ENCODE measurements at regions not wholly inside any gene's neighbourhood (a gene's known extent, or its start where the extent isn't known, plus 50 kb on each side); places are given as distances from the start of the nearest gene placed in this dataset.
"Not testable (repeated sequence)": the region's sequence is repeated elsewhere in the genome, so short reads cannot be mapped to it uniquely, and the experiment has no call there.

DNA sequence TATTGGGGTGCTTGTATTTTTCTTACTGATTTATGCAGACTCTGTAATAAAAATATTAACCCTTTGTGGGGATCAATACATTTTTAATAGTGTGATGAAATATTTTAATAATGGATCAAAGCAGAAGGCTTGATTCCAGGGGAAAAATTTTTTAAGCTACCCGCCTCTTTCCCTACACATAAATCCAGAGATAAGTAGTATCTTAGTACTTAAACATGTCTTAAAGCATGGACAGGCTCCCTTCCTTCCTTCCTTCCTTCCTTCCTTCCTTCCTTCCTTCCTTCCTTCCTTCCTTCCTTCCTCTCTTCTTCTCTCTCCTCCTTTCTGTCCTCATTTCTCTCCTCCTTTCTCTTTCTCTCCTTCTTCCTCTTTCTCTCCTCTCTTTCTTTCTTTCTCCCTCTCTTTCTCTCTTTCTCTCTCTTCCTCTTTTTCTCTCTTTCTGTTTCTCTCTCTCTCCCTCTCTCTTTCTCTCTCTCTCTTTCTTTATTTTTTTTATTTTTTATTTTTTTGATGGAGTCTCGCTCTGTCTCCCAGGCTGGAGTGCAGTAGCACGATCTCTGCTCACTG is 78.0 kb upstream of the SPRY4 start:
- DNase-seq, result no peak

DNA sequence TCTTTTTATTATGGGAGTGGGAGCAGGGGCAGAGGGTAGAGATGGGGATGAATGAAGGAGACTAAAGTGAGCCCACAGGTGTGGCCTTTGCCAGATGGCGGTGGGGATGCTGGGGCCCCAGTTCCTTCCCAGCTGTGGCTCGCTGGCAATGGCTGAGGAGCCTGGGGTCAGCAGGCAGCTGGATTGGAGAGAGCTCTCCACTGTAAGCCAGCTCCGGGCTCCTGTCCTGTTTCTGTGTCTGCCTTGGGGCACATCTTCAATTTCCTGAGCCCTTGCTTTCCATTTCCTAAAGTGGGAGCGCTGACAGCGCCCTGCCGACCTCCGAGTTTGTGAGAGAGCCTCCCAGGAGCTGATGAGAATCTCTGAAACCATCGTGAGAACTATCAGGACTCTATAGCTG is 75.6 kb upstream of the SPRY4 start:
- no peak for DNase-seq

DNA sequence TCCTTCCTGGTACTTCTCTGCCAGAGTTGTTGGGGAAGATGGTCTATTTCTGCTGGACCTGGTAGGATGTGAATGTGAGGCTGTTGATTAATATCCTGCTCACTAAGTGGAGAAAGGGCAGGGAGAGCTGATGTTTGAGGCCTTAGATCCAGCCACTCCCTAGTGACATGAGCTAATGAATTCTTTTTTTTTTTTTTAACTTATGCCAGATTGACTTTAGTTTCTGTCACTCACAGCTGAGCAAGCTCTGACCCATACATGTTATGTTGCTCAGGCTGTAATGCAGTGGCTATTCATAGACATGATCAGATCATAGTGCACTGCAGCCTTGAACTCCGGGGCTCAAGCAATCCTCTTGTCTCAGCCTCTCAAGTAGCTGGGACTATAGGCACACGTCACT is 75.1 kb upstream of the SPRY4 start:
- no peak for DNase-seq

DNA sequence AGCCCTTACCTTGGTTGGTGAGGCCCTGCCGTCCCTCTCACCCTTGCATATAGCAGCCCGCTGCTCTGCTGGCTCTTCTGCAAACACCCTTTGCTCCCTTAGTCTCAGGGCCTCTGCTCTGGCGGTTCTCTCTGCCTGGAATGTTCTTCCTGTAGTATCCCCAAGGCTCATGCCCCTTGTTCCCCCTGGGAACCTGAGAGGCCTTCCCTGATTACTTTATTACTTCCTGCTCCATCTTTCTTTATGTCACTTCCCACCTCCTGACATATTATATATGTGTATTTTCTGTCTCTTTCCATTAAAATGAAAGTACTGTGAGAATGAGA is 73.9 kb upstream of the SPRY4 start:
- no peak for DNase-seq

DNA sequence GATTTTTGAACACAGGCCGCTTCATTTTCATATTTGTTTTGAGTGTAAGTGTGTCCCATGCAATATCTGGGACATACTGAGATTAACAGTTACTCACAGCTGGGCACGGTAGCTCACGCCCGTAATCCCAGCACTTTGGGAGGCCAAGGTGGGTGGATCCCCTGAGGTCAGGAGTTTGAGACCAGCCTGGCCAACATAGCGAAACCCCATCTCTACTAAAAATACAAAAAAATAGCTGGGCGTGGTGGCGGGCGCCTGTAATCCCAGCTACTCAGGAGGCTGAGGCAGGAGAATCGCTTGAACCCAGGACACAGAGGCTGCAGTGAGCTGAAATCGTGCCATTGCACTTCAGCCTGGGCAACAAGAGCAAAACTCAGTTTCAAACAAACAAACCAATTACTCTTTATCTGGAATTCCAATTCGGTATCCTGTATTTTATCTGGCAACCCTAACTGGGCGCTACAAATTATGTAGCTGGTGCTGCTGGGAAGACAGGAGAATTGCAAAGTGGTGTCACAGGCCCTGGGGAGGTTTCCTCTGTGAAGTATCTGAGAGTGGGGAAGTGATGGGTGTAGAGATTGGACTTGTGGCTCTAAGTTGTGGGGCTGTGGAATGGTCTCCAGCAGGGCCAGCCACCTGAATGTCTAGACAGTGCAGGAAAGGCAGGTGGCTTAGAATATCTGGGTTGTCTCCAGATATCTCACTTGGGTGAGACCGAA is 73.3 kb upstream of the SPRY4 start:
- DNase-seq, result not testable (repeated sequence)

DNA sequence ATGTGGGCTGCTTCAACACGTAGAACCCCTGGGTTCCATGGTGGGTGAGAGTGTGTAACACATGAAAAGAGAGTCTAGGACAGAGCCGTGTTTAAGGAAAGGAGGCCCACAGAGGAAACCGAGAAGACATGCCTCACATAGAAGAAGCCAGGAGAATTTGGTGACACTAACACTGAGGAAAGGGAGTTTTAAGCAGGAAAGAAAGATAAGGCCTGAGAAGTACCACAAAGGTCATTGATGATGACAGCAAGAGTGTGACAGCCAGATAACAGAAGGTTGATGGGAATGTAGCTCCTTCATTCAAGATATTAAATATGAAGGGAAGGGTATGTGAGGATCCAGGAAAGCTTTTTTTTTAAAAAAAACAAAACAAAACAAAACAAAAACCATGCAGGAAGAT is 72.4 kb upstream of the SPRY4 start:
- DNase-seq, result no peak

DNA sequence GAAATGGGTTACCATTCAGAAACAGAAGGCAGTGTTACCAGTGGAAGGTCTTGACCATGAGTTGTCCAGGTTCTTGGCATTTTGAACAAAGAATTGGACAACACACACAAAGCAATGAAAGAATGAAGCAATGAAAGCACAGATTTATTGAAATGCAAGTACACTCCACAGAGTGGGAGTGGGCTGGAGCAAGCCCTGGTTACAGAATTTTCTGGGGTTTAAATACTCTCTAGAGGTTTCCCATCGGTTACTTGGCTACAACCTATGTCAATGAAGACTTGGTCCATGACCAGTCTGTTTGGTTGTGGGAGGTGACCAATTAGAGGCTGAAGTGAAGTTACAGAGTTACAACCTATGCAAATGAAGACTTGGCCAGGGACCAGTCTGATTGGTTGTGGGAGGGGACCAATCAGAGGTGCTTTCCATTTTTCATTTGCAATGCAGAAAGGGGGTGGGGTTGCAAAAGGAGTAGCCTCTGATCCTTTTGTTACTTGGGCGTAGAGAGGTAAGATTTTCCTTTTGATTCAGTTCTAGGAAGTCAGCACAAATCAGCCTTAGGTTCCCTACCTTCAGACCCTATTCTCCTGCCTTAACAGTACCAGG is 71.7 kb upstream of the SPRY4 start:
- no peak for DNase-seq

DNA sequence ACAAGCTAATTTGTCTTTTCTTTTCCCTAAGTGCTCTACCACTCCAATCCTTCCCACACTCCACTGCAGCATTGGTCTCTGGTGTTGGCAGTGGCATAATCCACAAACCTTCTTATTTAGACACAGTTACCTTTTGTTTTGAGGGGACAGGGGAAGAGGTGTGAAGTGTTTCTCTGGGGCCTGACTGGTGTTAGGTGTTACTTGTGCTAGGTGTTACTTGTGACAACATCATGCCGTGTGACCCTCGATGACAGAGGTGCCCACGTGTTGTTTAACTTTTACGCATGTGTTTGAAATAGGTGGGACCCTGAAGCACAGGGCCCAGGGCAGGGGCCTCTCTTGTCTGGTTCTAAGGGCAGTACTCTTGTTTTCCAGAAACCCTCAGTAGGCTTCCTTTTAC is 70.5 kb upstream of the SPRY4 start:
- DNase-seq, result no peak

DNA sequence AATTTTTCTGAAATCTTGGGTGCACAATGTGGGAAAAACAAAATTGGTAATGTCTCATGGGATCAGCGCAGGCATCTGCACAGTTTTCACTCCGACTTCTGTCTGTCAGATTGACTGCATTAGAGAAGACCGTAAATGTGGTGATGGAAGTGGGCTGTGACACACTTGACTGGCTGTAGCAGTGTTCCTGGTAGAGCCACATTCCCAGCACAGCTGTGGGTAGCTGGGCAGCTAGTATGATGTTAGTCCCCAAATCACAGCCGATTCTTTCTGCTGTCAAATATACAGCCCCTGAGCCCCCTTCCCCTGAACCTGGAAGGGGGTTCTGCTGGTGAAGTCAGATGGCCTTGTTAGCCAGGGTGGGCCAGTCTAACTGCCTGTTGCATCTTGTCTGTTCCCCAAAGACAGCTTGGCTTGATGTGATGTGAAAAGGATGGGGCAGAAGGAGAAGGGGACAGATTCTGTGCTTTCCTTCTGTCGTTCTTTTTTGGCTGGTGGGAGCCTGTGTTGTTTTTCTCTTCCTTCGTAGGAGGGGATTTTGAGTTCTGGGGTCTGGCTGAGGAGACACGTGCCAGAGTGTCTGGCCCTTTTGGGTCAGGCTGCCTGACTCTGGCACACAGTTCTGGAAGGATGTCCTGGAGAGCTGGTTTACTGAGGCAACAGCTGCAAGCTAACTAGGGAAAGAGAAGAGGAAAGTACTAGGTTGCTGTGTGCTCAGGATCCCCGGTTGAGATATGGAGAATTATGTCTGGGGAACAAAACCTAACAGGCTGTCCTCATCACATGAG is 66.4 kb upstream of the SPRY4 start:
- DNase-seq, result no peak

DNA sequence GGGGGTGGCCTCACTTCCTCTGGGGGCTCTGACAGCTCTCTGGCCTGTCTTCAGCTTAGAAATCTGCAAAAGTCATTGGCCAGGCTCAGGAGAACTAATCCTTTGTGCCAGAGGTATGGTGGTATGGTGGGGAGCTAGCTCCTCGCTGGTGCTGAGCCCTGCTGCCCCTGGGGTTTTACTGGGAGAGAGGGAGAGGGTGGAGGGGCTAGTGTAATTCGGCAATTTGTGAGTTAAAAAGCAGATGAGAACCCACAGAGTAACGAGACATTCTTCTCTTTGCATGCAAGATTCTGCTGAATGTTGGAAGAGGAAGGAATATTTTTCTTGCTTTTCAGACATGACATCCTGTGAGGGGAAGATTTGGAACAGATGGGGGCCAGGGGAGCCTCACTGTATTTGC is 65.5 kb upstream of the SPRY4 start:
- DNase-seq, result no peak

DNA sequence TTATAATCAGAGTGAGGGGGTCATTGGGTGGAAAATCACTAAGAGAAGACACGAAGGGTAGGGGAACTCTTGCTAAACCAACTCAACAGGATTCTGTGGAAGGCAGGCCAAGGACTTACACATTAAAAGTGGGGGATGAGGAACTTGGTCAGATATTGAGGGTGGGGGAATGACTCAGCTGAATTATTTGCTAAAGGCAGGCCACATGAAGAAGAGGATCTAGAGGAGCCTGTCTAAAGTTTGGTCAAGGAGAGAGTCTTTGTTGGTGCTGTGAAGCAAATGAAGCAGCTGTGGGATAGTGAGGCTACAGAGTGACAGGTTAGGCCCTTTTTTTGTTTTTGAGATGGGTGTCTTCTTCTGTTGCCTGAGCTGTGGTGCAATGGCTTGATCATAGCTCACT is 63.9 kb upstream of the SPRY4 start:
- no peak for DNase-seq

DNA sequence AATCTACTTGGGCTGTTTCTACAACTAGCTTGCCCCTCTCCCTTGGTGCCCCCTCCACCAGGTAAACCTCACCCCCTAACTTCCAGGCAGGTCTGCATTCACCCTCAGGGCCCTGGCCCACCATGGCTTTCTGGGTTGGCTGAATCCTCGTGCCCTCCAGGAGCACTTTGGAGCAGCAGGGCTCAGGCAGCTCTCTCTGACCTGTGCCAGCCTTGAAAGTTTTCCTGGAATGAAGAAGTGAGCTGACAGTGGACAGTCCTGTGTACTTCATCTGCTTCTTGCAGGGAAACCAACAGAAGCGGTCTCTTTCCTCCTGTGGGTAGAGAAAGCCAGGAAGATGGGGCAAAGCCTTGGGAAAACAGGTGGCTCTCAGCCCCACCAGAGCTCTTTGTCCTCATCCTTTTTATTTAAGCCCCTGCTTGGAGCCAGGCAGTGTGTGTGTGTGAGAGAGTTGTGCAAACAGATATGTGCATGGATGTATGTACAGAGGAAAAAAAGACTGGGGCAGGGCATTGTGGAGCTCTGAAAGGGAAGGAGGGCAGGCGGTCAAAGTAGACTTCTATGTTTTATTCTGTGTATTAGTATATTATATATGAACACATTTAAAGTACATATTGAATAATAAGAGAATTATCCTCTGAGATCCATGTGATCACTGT is 62.3 kb upstream of the SPRY4 start:
- no peak for DNase-seq

DNA sequence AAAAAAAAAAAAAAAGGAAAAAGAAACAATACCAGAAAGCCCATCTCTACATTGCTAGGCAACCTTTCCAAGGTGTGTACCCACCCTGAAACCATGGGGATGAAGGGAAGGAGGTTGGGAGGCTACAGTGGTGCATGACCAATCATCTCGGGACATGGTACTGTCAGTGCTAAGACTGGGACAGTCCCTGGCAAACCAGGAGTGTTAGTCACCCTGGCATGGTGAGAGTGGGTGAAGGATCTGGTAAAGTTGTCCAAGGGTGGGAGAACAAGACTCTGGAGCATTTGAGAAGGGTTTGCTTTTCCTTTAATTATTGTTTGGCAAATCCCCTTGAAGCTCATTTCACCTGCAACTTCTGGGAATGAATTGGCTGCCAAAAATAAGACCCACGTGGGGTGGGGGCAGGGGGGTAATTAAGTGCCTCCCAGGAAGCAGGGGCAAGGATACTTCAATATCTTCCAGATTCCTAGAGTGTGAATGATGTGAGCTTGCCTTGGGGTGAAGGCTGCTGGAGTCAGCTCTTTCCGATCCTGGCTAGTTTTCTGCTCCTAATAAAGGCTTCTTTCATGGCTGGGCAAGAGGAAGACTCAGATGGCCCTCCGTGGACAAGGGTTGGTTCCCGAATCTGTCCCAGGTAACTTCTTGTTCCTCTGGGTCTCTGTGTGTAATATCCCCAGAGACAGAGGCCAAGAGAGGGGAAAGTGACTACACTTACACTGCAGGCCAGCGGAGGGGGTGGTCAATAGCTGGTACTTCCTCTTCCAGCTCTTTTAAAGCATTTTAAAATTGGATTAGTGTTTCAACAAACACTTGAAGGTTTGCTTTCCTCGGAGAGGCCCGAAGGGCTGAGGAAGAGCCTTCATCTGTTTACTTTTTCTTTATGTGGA is 61.6 kb upstream of the SPRY4 start:
- DNase-seq, result no peak

DNA sequence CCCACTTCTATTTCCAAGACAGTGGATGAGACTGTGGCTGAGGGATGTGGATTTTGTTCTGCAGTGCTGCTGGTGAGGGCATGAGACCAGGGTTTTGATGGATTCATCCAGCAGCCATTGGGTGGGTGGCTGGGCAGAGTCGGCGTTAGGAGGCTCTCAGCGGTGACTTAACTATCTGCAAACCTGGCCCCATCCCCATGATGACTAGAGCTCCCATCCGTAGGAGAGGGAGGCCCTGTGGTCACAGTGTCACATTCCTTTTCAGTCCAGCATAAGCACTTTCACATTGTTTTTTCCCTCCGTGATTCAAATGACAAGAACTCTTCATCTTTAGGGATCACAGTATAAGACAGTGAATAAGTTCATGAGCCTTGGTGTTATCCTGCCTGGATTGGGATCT is 60.4 kb upstream of the SPRY4 start:
- no peak for DNase-seq

DNA sequence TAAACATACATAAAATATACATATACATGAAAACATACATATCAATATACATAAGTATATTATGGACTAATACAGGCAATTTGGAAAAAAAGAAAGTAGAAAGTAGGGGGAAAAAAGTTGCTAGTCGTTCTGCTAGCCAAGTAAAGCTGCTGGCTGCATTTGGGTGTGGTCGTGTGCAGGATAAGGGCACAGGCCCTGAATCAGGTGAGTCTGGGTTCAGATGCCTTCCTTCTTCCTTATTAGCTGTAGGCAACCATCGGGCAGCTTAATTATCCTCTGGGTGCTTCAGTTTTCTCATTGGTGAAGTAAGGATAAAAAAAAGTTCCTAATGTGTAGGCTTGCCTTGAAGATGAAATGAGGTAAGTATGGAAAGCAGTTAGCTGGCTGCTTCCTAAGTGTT is 59.2 kb upstream of the SPRY4 start:
- no peak for DNase-seq

DNA sequence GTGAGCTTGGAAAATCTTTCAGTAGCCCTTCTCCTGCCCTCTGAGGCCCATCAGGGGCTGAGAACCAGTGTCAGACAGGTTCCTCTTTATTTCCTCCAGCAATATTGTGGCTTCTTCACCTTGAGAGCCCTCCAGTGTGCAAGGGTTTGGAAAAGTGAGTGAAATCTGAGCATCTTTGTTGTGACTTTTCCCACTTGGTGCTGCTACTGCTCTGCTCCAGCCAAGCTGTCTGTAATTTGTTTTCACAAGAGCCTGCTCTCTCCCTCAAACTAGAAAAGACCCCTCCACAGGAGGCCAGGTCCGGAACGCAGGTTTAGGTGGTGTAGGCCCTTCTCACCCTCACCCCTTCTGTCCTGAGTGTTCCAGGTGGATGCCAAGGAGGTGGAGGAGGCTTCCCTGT is 57.4 kb upstream of the SPRY4 start:
- no peak for DNase-seq

DNA sequence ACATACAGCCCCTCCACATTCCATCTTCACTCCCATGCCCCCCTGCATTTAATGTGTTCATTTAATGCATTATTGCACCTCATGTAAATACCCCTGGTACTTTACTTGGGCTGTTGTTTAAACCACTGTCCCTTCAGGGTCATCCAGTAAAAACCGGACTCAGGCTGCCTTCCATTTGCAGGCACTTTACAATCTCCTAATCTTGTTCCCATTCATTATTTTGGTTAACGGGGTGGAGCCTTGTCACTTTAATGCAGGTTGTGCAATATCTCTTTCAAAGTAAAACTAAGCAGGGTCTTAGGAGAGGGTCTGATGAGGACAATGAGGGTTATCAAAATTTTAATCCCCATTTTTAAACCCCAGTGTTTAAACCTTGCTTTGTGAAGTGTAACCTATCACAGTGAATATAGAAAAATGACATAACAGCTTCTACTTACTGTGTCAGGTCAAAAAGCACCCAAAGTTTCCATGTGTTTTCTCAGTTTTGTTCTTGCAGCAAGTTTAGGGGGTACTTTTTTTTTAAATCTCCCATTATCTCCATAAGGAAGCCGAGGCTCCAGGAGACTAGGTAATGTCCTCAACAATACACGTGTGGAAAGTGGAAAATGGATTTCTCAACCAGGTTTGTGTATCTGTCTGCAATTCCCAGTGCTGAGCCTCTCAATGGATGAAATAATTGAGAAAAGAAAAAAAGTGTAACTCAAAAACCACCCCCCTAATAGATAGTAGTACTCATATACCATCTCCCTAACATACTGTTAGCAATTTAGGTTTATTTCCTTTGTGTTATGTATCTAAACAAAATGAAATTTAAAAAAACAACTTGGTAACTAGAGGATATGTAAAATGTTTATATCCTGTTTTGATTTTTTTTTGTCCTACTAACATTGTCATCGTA is 54.2 kb upstream of the SPRY4 start:
- DNase-seq, result no peak

DNA sequence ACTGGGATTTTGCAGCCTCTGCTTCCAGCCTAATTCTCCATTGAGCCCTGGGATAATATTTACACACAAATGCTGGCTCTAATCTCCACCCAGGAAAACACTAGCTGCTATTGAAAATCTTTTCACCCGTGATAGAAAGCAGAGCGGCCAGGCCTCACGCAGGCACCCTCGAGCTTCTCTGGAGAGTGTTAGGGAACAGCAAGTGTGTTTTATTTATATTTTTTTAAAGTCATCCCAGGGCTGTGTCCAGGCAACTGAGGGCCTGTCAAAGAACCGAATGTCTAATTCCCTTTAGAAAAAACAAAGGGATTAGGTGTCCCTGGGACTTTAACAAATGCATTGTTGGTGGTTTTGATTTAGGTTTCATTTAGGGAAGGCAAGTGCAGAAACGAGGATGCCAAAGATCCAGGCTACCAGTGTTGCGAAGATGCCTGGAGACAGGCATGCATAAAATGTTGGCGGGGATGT is 51.2 kb upstream of the SPRY4 start:
- DNase-seq, result no peak

Measured in NCI-H226 (cell line).